DOHH2 (cell line): ENCODE measurements at regions not wholly inside any gene's neighbourhood (a gene's known extent, or its start where the extent isn't known, plus 50 kb on each side); places are given as distances from the start of the nearest gene placed in this dataset.
"Not testable (repeated sequence)": the region's sequence is repeated elsewhere in the genome, so short reads cannot be mapped to it uniquely, and the experiment has no call there.

Source experiments
- H3F3A ChIP-seq: fragments of 200-600 bp; sonication (generic), shearing (Covaris generic); 2 replicates; pipeline ENCODE4 v1.6.0; 2016; ENCODE audit warnings: antibody characterized with exemption, mild to moderate bottlenecking; ENCODE audit not compliant: control insufficient read depth, insufficient read depth
- H3K27ac ChIP-seq: fragments of 200-600 bp; sonication (generic); 2 replicates; pipeline ENCODE4 v1.5.1; 2014; ENCODE audit warnings: low read depth, mild to moderate bottlenecking, low read length, moderate library complexity
- H3K27me3 ChIP-seq: fragments of 200-600 bp; sonication (generic); 2 replicates; pipeline ENCODE4 v1.6.1; 2014; ENCODE audit warnings: mild to moderate bottlenecking, low read length, mixed read lengths; ENCODE audit not compliant: control insufficient read depth
- H3K36me3 ChIP-seq: fragments of 200-600 bp; sonication (generic); 2 replicates; pipeline ENCODE4 v1.6.1; 2014; ENCODE audit warnings: mild to moderate bottlenecking, low read length, moderate library complexity, mixed read lengths; ENCODE audit not compliant: control insufficient read depth
- H3K4me1 ChIP-seq: fragments of 200-600 bp; sonication (generic); 2 replicates; pipeline ENCODE4 v1.6.1; 2014; ENCODE audit warnings: mild to moderate bottlenecking, low read length, mixed read lengths; ENCODE audit not compliant: control insufficient read depth
- H3K4me2 ChIP-seq: fragments of 200-600 bp; sonication (generic); 2 replicates; pipeline ENCODE4 v1.6.0; 2014; ENCODE audit warnings: mild to moderate bottlenecking, low read length, moderate library complexity
- H3K4me3 ChIP-seq: fragments of 200-600 bp; sonication (generic); 2 replicates; pipeline ENCODE4 v1.5.1; 2014; ENCODE audit warnings: mild to moderate bottlenecking, low read length, mixed read lengths
- H3K79me2 ChIP-seq: fragments of 200-600 bp; sonication (generic); 2 replicates; pipeline ENCODE4 v1.6.1; 2014; ENCODE audit warnings: mild to moderate bottlenecking, low read length, mixed read lengths; ENCODE audit not compliant: control insufficient read depth
- H3K9me2 ChIP-seq: fragments of 200-600 bp; sonication (generic); replicated peaks from 2 replicates; pipeline ENCODE4 v1.6.1; 2014; ENCODE audit warnings: mild to moderate bottlenecking, low read length, mixed read lengths; ENCODE audit not compliant: control insufficient read depth
- H3K9me3 ChIP-seq: fragments of 200-600 bp; sonication (generic); 2 replicates; pipeline ENCODE4 v1.6.1; 2014; ENCODE audit warnings: antibody characterized with exemption, low read length, mixed read lengths; ENCODE audit not compliant: control insufficient read depth, insufficient read depth
- H4K20me1 ChIP-seq: fragments of 200-600 bp; sonication (generic); 2 replicates; pipeline ENCODE4 v1.6.0; 2014; ENCODE audit warnings: low read depth, mild to moderate bottlenecking, antibody characterized with exemption, low read length, moderate library complexity; ENCODE audit not compliant: control insufficient read depth, insufficient read depth
- CTCF ChIP-seq: fragments of 200-600 bp; sonication (generic); IDR thresholded peaks from one replicate; pipeline ENCODE4 v1.5.1; 2014; ENCODE audit warnings: antibody characterized with exemption, mild to moderate bottlenecking, low read depth, low read length; ENCODE audit not compliant: poor library complexity, severe bottlenecking
- EZH2phosphoT487 ChIP-seq: fragments of 200-600 bp; sonication (generic); IDR thresholded peaks from 2 replicates; pipeline ENCODE4 v1.6.1; 2017; ENCODE audit warnings: borderline replicate concordance, mild to moderate bottlenecking, antibody characterized with exemption, low read length, moderate library complexity, mixed read lengths

GRCh38 chr1:99504287-99504686 lies 141.6 kb upstream of the PALMD start:
- Histone ChIP-seq H3K4me1 (no peaks in the 10 kb centered on the region), H3K27me3 (no peaks in the 10 kb centered on the region), H3K4me3 (no peak overlapping the region), H4K20me1 (no peaks in the 10 kb centered on the region), H3F3A (no peaks in the 10 kb centered on the region), H3K79me2 (no peaks in the 10 kb centered on the region), H3K36me3 (no peaks in the 10 kb centered on the region), H3K27ac (no peak overlapping the region), H3K9me2 (no peaks in the 10 kb centered on the region), H3K9me3 (no peaks in the 10 kb centered on the region), H3K4me2 (no peak overlapping the region)
- TF ChIP-seq EZH2phosphoT487: no peak
- no peak for TF ChIP-seq CTCF

GRCh38 chr1:99506631-99507030 lies 139.3 kb upstream of the PALMD start:
- Histone ChIP-seq H3K36me3 (no peaks in the 10 kb centered on the region), H3F3A (no peaks in the 10 kb centered on the region), H3K9me2 (no peaks in the 10 kb centered on the region), H3K4me3 (no peak overlapping the region), H3K9me3 (no peaks in the 10 kb centered on the region), H3K4me1 (no peaks in the 10 kb centered on the region), H3K27me3 (no peaks in the 10 kb centered on the region), H3K27ac (no peak overlapping the region), H4K20me1 (no peaks in the 10 kb centered on the region), H3K4me2 (no peak overlapping the region), H3K79me2 (no peaks in the 10 kb centered on the region)
- TF ChIP-seq CTCF (no peak), EZH2phosphoT487 (no peak)

GRCh38 chr1:99507446-99507845 lies 138.5 kb upstream of the PALMD start:
- not testable (repeated sequence) for H3K9me3 ChIP-seq, H4K20me1 ChIP-seq, H3K36me3 ChIP-seq, H3K27ac ChIP-seq, H3K79me2 ChIP-seq, H3K4me2 ChIP-seq, H3F3A ChIP-seq, H3K27me3 ChIP-seq, H3K4me3 ChIP-seq, H3K4me1 ChIP-seq, H3K9me2 ChIP-seq

GRCh38 chr1:99507906-99508732 lies 137.8 kb upstream of the PALMD start:
- no peaks in the 10 kb centered on the region for H3K36me3 ChIP-seq
- no peaks in the 10 kb centered on the region for H3K4me1 ChIP-seq
- no peaks in the 10 kb centered on the region for H4K20me1 ChIP-seq
- no peaks in the 10 kb centered on the region for H3K9me2 ChIP-seq
- H3K27ac ChIP-seq: no peak overlapping the region
- no peaks in the 10 kb centered on the region for H3F3A ChIP-seq
- H3K4me2 ChIP-seq: no peak overlapping the region
- H3K79me2 ChIP-seq: no peaks in the 10 kb centered on the region
- no peak for TF ChIP-seq CTCF
- no peak for TF ChIP-seq EZH2phosphoT487
- no peak overlapping the region for H3K4me3 ChIP-seq
- H3K27me3 ChIP-seq: no peaks in the 10 kb centered on the region
- no peaks in the 10 kb centered on the region for H3K9me3 ChIP-seq

- H4K20me1 ChIP-seq, H3K27me3 ChIP-seq, H3K36me3 ChIP-seq, H3K9me3 ChIP-seq, H3K27ac ChIP-seq, H3K79me2 ChIP-seq, H3F3A ChIP-seq, H3K4me3 ChIP-seq, H3K9me2 ChIP-seq, H3K4me2 ChIP-seq, H3K4me1 ChIP-seq: not testable (repeated sequence)
Measured at GRCh38 chr1:99508733-99509445, 137.0 kb upstream of the PALMD start.
